Ovary (tissue), 3 donors: ENCODE measurements at regions not wholly inside any gene's neighbourhood (a gene's known extent, or its start where the extent isn't known, plus 50 kb on each side); places are given as distances from the start of the nearest gene placed in this dataset.

Source experiments
- CTCF ChIP-seq, 3 donors: fragments of 450-650 bp in 2 of 3; fragments of 200-600 bp in 1 of 3; IDR thresholded peaks; one replicate each; pipeline versions ENCODE4 v1.5.1 to v1.8.0; 2016 to 2022; ENCODE audit warnings: antibody characterized with exemption in 3 of 3, mild to moderate bottlenecking in 1 of 3
- EP300 ChIP-seq: sonication (generic); formaldehyde crosslinking; IDR thresholded peaks from one replicate; pipeline ENCODE4 v1.6.1; 2017; ENCODE audit warnings: antibody characterized with exemption
- POLR2A ChIP-seq: fragments of 450-650 bp; IDR thresholded peaks from one replicate; pipeline ENCODE4 v1.6.1; 2017; ENCODE audit warnings: antibody characterized with exemption, mild to moderate bottlenecking, moderate library complexity
- donor health status: DM: no; HTN: no; CAD: no.

GRCh38 chr6:165822501-165822900 lies 159.5 kb upstream of the PDE10A start:
- TF ChIP-seq CTCF (IDR thresholded peaks at IDR 0.05) = no peak
- TF ChIP-seq POLR2A = no peak
- no peak for TF ChIP-seq EP300
